ENCODE measurements at regions not wholly inside any gene's neighbourhood (a gene's known extent, or its start where the extent isn't known, plus 50 kb on each side); places are given as distances from the start of the nearest gene placed in this dataset.
"Not testable (repeated sequence)": the region's sequence is repeated elsewhere in the genome, so short reads cannot be mapped to it uniquely, and the experiment has no call there.

- Mint-ChIP-seq H3K27me3 (ENCODE audit: low read depth) (no peaks in the 10 kb centered on the region), H3K9me3 (peaks cover 17% of the 10 kb centered on the region), H3K27ac (no peak overlapping the region), H3K4me3 (no peak overlapping the region), H3K36me3 (ENCODE audit: low read depth) (no peaks in the 10 kb centered on the region), H3K4me1 (ENCODE audit: low read depth) (no peaks in the 10 kb centered on the region)
- intact Hi-C loops (cut with micrococcal nuclease), result no loop called here
- DNase-seq, result no peak
- CTCF ChIA-PET, result interaction anchor here (0.6 kb wide), 1 partner anchor 32 kb away, joined by 3 read pairs; no protein-coding TSS in a partner anchor
Observed at GRCh38 chr12:63508543-63508942, 159.8 kb downstream of the DPY19L2 start.

DNA sequence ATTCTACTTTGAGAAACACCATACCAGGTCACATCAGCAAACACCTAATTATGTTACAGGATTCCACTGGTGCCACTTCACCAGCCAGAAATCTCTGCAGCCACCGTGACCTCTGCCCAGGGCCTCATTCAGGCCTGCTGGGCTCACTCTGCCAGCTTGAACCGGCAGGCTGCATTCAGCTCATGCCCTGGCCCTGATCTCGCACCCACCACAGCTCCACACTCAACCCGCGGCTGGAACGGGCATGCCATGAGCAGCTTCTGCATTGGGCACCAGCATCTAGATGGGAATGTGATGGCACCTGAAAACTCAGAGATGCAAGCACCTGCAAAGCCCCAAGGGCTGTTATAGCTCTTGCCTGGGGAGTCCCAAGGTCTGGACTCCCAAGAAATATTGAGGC lies 168.7 kb downstream of the DPY19L2 start:
- Mint-ChIP-seq H3K27me3 (ENCODE audit: low read depth) (no peaks in the 10 kb centered on the region), H3K27ac (no peak overlapping the region), H3K4me1 (ENCODE audit: low read depth) (no peaks in the 10 kb centered on the region), H3K36me3 (ENCODE audit: low read depth) (no peaks in the 10 kb centered on the region), H3K9me3 (peaks cover 4% of the 10 kb centered on the region), H3K4me3 (no peak overlapping the region)
- DNase-seq, result no peak
- CTCF ChIA-PET, result no interaction called here
- intact Hi-C loops (cut with micrococcal nuclease), result no loop called here

- no peaks in the 10 kb centered on the region for H3K4me1 Mint-ChIP-seq (ENCODE audit: low read depth)
Observed at GRCh38 chr12:63498239-63498638, 170.1 kb downstream of the DPY19L2 start.

DNA sequence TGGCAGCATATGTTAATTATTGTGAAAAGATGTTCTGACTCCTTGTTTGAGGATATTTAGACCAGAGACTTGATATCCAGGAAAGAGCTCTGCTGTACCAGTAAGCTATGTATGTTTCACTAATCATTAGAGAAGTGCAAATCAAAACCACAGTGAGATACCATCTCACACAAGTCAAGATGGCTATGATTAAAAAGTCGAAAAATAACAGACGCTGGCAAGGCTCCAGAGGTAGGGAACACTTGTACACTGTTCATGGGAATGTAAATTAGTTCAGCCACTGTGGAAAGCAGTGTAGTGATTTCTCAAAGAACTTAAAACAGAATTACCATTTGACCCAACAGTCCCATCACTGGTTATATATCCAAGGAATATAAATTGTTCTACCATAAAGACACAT lies 171.6 kb downstream of the DPY19L2 start:
- Mint-ChIP-seq H3K36me3 (ENCODE audit: low read depth) (no peaks in the 10 kb centered on the region), H3K9me3 (peaks cover 4% of the 10 kb centered on the region), H3K4me1 (ENCODE audit: low read depth) (no peaks in the 10 kb centered on the region), H3K4me3 (no peak overlapping the region), H3K27me3 (ENCODE audit: low read depth) (peaks cover 3% of the 10 kb centered on the region), H3K27ac (no peak overlapping the region)
- intact Hi-C loops (cut with micrococcal nuclease), result no loop called here
- no peak for DNase-seq
- CTCF ChIA-PET, result no interaction called here

More at GRCh38 chr12:63498239-63498638, 170.1 kb downstream of the DPY19L2 start:
- intact Hi-C loops (cut with micrococcal nuclease), result no loop called here
- no peak overlapping the region for H3K27ac Mint-ChIP-seq
- no peaks in the 10 kb centered on the region for H3K36me3 Mint-ChIP-seq (ENCODE audit: low read depth)
- DNase-seq, result no peak
- CTCF ChIA-PET, result no interaction called here
- H3K27me3 Mint-ChIP-seq (ENCODE audit: low read depth), result peaks cover under 1% of the 10 kb centered on the region
- peaks cover 4% of the 10 kb centered on the region for H3K9me3 Mint-ChIP-seq
- no peak overlapping the region for H3K4me3 Mint-ChIP-seq

GRCh38 chr12:63495974-63496373 lies 172.3 kb downstream of the DPY19L2 start:
- Mint-ChIP-seq H3K27ac (no peak overlapping the region), H3K4me3 (no peak overlapping the region), H3K4me1 (ENCODE audit: low read depth) (no peaks in the 10 kb centered on the region), H3K27me3 (ENCODE audit: low read depth) (peaks cover 3% of the 10 kb centered on the region), H3K9me3 (peaks cover 4% of the 10 kb centered on the region), H3K36me3 (ENCODE audit: low read depth) (no peaks in the 10 kb centered on the region)
- no peak for DNase-seq
- intact Hi-C loops (cut with micrococcal nuclease), result no loop called here
- CTCF ChIA-PET, result no interaction called here

GRCh38 chr12:63493357-63493756 lies 174.9 kb downstream of the DPY19L2 start:
- H3K4me1 Mint-ChIP-seq (ENCODE audit: low read depth); H3K4me3 Mint-ChIP-seq; DNase-seq; H3K27me3 Mint-ChIP-seq (ENCODE audit: low read depth); CTCF ChIA-PET; intact Hi-C loops (cut with micrococcal nuclease); H3K36me3 Mint-ChIP-seq (ENCODE audit: low read depth); H3K27ac Mint-ChIP-seq; H3K9me3 Mint-ChIP-seq: not testable (repeated sequence)

GRCh38 chr12:63480186-63480585 lies 188.1 kb downstream of the DPY19L2 start:
- H3K4me3 Mint-ChIP-seq, result no peak overlapping the region
- intact Hi-C loops (cut with micrococcal nuclease), result no loop called here
- no peaks in the 10 kb centered on the region for H3K36me3 Mint-ChIP-seq (ENCODE audit: low read depth)
- H3K27me3 Mint-ChIP-seq (ENCODE audit: low read depth), result no peaks in the 10 kb centered on the region
- H3K27ac Mint-ChIP-seq, result no peak overlapping the region
- no peaks in the 10 kb centered on the region for H3K4me1 Mint-ChIP-seq (ENCODE audit: low read depth)
- CTCF ChIA-PET, result no interaction called here
- H3K9me3 Mint-ChIP-seq, result no peaks in the 10 kb centered on the region
- no peak for DNase-seq

- H3K9me3 Mint-ChIP-seq, result peaks cover 2% of the 10 kb centered on the region
- no peak overlapping the region for H3K4me3 Mint-ChIP-seq
- no peaks in the 10 kb centered on the region for H3K27me3 Mint-ChIP-seq (ENCODE audit: low read depth)
- CTCF ChIA-PET, result no interaction called here
- DNase-seq, result no peak
- H3K36me3 Mint-ChIP-seq (ENCODE audit: low read depth), result no peaks in the 10 kb centered on the region
- H3K4me1 Mint-ChIP-seq (ENCODE audit: low read depth), result no peaks in the 10 kb centered on the region
- intact Hi-C loops (cut with micrococcal nuclease), result no loop called here
- H3K27ac Mint-ChIP-seq, result no peak overlapping the region
Observed at GRCh38 chr12:63470161-63470560, 198.1 kb downstream of the DPY19L2 start.

DNA sequence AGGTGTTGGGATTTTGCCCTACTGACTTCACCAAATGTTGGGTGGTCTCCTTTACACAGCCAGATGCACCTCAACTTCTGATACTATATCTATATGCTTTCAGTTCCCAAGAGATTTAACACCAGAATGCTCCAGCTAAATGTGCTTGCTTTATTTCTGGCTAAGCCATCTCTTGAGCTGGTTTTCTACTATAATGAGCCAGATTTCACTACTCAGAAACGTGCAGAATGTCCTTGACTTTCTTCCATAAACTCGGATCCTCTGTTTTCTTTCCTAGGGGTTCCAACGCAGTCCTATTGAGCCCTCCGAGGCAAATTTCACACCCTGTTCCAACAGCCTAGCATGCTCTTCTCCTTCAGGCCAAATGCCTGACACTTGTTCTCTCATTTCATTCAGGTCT lies 200.3 kb downstream of the DPY19L2 start:
- intact Hi-C loops (cut with micrococcal nuclease), result no loop called here
- H3K36me3 Mint-ChIP-seq (ENCODE audit: low read depth), result no peaks in the 10 kb centered on the region
- no peak overlapping the region for H3K4me3 Mint-ChIP-seq
- H3K4me1 Mint-ChIP-seq (ENCODE audit: low read depth), result no peaks in the 10 kb centered on the region
- no peak overlapping the region for H3K27ac Mint-ChIP-seq
- no peak for DNase-seq
- H3K9me3 Mint-ChIP-seq, result peaks cover 6% of the 10 kb centered on the region
- CTCF ChIA-PET, result no interaction called here
- no peaks in the 10 kb centered on the region for H3K27me3 Mint-ChIP-seq (ENCODE audit: low read depth)

DNA sequence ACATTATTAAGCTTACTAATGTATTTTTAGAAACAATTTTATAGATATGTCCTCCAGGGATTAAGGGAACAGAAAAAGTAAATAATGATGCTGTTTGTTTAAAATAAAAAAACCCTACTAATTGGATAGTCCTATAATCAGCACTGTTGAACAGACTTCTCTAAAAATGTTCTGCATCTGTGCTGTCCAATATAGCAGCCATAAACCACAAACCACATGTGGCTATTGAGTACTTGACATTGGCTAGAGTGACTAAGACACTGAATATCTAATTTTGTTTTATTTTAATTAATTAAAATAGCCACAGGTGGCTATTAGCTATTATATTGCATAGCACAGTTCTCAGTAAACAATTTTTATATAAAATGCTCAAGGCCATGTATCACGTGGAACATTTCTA lies 210.4 kb downstream of the DPY19L2 start:
- no peaks in the 10 kb centered on the region for H3K36me3 Mint-ChIP-seq (ENCODE audit: low read depth)
- intact Hi-C loops (cut with micrococcal nuclease), result no loop called here
- H3K9me3 Mint-ChIP-seq, result no peaks in the 10 kb centered on the region
- H3K27ac Mint-ChIP-seq, result no peak overlapping the region
- H3K4me1 Mint-ChIP-seq (ENCODE audit: low read depth), result no peaks in the 10 kb centered on the region
- no peak for DNase-seq
- no peaks in the 10 kb centered on the region for H3K27me3 Mint-ChIP-seq (ENCODE audit: low read depth)
- no peak overlapping the region for H3K4me3 Mint-ChIP-seq
- CTCF ChIA-PET, result no interaction called here

DNA sequence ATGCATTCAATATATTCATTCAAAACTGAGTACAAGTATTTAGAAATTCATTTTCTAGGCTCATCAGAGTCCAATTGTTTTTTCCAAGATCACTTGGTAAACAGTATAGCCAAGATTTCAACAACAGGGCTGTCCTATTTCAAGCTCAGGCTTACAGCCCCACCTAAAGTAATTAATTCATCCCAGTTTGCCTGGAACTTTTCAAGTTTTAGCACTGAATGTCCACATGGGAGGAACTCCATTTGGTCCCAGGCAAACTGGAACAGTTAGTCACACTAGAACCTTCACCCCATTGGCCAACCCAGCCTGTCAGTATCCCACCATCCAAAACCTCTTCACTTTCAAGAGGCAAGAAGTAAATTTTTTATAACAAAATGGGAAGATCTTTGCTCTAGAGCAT lies 210.9 kb downstream of the DPY19L2 start:
- no peaks in the 10 kb centered on the region for H3K27me3 Mint-ChIP-seq (ENCODE audit: low read depth)
- H3K27ac Mint-ChIP-seq, result no peak overlapping the region
- no peaks in the 10 kb centered on the region for H3K9me3 Mint-ChIP-seq
- DNase-seq, result no peak
- no peaks in the 10 kb centered on the region for H3K4me1 Mint-ChIP-seq (ENCODE audit: low read depth)
- intact Hi-C loops (cut with micrococcal nuclease), result no loop called here
- H3K4me3 Mint-ChIP-seq, result no peak overlapping the region
- CTCF ChIA-PET, result no interaction called here
- H3K36me3 Mint-ChIP-seq (ENCODE audit: low read depth), result no peaks in the 10 kb centered on the region

DNA sequence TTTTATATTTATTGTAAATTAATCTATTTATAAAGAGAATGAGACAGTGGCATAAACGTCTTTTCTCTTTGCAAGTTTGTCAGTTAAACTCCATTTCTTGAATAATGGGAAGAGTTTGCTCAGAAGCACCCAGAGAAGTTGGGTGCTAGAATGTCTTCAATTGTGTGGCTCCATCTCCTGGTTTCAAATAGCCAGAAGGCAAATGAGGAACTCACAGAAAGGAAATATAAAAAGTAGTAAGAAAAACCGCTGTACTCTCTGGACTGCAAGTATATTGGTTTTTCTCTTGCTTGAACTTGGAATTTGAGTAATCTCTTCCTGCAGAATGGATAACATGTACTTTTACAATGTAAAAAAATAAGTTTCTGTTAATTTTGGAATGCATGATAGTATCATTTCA lies 217.5 kb downstream of the DPY19L2 start:
- Mint-ChIP-seq H3K9me3 (no peaks in the 10 kb centered on the region), H3K36me3 (ENCODE audit: low read depth) (no peaks in the 10 kb centered on the region), H3K27me3 (ENCODE audit: low read depth) (peaks cover 3% of the 10 kb centered on the region), H3K27ac (no peak overlapping the region), H3K4me3 (no peak overlapping the region), H3K4me1 (ENCODE audit: low read depth) (no peaks in the 10 kb centered on the region)
- CTCF ChIA-PET, result no interaction called here
- intact Hi-C loops (cut with micrococcal nuclease), result no loop called here
- no peak for DNase-seq

DNA sequence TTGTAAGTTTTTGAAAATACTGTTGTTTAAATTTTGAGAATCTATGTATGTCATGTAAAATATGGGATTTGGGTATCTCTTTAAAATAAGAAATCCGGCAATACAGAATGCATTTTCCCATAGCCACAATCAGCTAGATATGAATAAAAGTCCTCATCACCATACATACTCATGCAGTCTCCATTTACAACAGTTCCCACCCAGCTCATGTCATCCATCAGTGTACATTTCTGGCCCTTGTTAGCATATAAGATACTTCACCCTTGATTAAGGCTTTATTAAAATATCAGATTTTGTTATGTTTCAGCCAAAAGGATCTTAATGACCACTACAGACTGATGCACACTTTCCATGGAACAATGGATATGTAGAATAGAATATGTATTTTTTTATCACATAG lies 218.0 kb downstream of the DPY19L2 start:
- H3K27me3 Mint-ChIP-seq (ENCODE audit: low read depth), result peaks cover 3% of the 10 kb centered on the region
- intact Hi-C loops (cut with micrococcal nuclease), result no loop called here
- H3K9me3 Mint-ChIP-seq, result no peaks in the 10 kb centered on the region
- no peak overlapping the region for H3K4me3 Mint-ChIP-seq
- no peak for DNase-seq
- H3K27ac Mint-ChIP-seq, result no peak overlapping the region
- no peaks in the 10 kb centered on the region for H3K36me3 Mint-ChIP-seq (ENCODE audit: low read depth)
- CTCF ChIA-PET, result no interaction called here
- H3K4me1 Mint-ChIP-seq (ENCODE audit: low read depth), result no peaks in the 10 kb centered on the region

Measured in activated naive CD4-positive, alpha-beta T cell treated with anti-CD3 and anti-CD28 coated beads for 36 hours (primary cell).